ENCODE measurements at regions not wholly inside any gene's neighbourhood (a gene's known extent, or its start where the extent isn't known, plus 50 kb on each side); places are given as distances from the start of the nearest gene placed in this dataset.

DNA sequence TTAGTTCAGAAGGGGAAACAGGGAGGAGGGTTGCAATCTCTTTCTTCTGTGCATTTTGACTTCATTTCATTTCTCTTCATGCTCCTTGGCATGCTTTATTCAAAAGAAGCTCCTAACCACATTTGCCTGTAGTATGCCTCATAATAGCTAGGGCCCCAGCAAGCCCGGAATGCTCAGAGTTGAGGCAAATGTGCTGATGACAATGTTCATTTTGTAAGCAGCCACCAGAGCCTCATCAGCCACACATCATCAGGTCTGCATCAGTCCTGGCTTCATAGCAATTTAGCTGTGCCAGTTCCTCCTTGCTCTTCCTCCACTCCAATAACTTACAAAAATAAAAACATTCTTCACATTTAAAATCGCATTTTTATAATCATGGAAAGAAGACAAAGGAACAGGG, 65.4 kb upstream of the MMADHC start:
- intact Hi-C loops (cut with micrococcal nuclease): no loop called here
- Mint-ChIP-seq H3K9me3 (peaks cover 5% of the 10 kb centered on the region), H3K27me3 (ENCODE audit: insufficient read depth) (no peaks in the 10 kb centered on the region), H3K36me3 (ENCODE audit: low read depth) (no peaks in the 10 kb centered on the region), H3K27ac (no peak overlapping the region), H3K4me1 (ENCODE audit: low read depth) (no peaks in the 10 kb centered on the region), H3K4me3 (no peak overlapping the region)
- DNase-seq (ENCODE audit: low spot score): no peak

DNA sequence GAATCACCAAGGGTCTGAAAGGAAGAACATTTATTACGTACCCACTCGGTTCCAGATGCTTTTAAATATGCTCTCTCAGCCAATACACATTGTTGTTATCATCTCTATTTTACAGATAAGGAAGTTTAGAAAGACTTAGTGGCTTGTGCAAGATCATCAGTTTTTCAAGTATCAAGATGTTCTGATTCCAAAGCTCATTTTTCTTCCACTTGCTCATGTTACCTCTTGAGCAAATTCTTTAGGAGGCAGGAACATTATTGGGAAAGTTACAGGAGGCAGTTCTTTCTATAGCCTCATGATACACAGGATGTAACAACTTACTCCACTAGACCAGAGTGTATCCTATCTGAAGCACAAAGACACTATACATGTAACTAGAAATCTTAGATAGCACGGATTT, 65.0 kb upstream of the MMADHC start:
- intact Hi-C loops (cut with micrococcal nuclease): no loop called here
- H3K4me3 Mint-ChIP-seq: no peak overlapping the region
- peaks cover 5% of the 10 kb centered on the region for H3K9me3 Mint-ChIP-seq
- H3K27ac Mint-ChIP-seq: no peak overlapping the region
- H3K4me1 Mint-ChIP-seq (ENCODE audit: low read depth): no peaks in the 10 kb centered on the region
- no peaks in the 10 kb centered on the region for H3K27me3 Mint-ChIP-seq (ENCODE audit: insufficient read depth)
- no peak for DNase-seq (ENCODE audit: low spot score)
- no peaks in the 10 kb centered on the region for H3K36me3 Mint-ChIP-seq (ENCODE audit: low read depth)

DNA sequence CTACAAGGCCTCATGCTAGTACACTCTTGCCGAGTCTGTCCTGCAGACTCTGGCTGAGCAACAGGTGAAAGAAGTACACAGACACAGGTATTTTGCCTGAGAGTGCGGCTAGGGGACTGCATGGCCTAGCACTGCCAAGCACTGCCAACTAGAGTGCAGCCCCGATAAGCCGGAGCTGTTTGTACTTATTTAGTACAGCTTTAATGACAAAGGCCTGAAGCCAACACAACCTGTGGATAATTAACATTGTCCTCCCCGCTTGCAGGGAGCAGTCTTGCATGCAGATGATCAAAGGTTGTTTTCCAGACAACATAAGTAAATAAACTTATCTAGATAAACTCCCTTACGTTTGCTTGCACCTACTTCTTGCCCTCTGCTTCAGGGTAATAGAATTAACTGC, 63.7 kb upstream of the MMADHC start:
- peaks cover 5% of the 10 kb centered on the region for H3K9me3 Mint-ChIP-seq
- no peak overlapping the region for H3K27ac Mint-ChIP-seq
- H3K4me1 Mint-ChIP-seq (ENCODE audit: low read depth): no peaks in the 10 kb centered on the region
- H3K4me3 Mint-ChIP-seq: no peak overlapping the region
- no peak for DNase-seq (ENCODE audit: low spot score)
- H3K27me3 Mint-ChIP-seq (ENCODE audit: insufficient read depth): no peaks in the 10 kb centered on the region
- no peaks in the 10 kb centered on the region for H3K36me3 Mint-ChIP-seq (ENCODE audit: low read depth)
- intact Hi-C loops (cut with micrococcal nuclease): no loop called here

DNA sequence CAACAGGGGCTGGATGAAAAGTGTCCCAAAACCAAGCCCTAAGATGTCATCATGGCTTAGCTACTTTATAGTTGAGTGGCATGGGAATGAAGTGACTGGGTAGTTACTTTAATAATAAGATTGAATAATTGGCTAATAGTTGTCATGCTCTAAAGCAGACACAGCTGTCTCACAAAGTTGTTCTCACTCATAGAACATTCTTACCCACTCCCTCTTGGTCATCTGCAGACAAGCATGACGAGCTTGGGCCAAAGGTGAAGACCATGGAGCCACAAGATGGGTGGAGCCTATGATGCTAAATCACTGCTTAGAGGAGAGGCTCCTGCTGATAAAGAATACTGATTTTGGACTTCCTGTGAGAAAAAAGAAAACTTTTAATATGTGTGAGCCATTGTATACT, 62.4 kb upstream of the MMADHC start:
- no peak for DNase-seq (ENCODE audit: low spot score)
- Mint-ChIP-seq H3K36me3 (ENCODE audit: low read depth) (no peaks in the 10 kb centered on the region), H3K4me1 (ENCODE audit: low read depth) (no peaks in the 10 kb centered on the region), H3K27me3 (ENCODE audit: insufficient read depth) (no peaks in the 10 kb centered on the region), H3K9me3 (no peaks in the 10 kb centered on the region), H3K27ac (no peak overlapping the region), H3K4me3 (no peak overlapping the region)
- intact Hi-C loops (cut with micrococcal nuclease): no loop called here

DNA sequence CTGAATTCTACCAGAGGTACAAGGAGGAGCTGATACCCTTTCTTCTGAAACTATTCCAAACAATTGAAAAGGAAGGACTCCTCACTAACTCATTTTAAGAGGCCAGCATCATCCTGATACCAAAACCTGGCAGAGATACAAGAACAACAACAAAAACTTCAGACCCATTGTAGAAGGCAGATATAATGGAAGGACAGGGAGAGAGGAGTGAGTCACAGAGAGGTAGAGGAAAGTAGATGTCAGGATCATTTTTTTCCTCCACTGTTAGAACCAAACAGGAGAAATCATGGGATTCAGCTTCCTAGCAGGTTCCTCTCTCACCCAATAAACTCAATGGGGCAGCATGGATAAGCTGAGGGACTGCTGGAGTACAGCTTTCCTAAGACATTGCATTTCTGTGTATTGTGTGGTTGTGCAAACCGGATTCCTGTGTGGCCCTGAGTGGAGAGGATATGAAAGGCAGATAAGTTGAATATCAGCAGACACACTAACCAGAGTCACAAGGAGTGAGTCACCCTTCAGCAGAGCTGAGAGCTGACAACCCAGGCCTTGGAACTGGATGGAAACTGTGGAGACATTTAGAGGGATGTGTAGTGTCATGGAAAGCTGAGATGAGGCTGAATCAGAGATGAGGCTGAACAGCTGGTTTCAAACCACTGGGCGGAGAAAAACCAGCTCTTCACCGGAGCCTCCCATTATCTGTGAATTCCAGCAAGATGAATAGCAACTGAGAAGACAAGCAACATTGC, 60.9 kb upstream of the MMADHC start:
- no peak overlapping the region for H3K27ac Mint-ChIP-seq
- no peak for DNase-seq (ENCODE audit: low spot score)
- H3K36me3 Mint-ChIP-seq (ENCODE audit: low read depth): no peaks in the 10 kb centered on the region
- H3K9me3 Mint-ChIP-seq: no peaks in the 10 kb centered on the region
- no peak overlapping the region for H3K4me3 Mint-ChIP-seq
- H3K4me1 Mint-ChIP-seq (ENCODE audit: low read depth): no peaks in the 10 kb centered on the region
- H3K27me3 Mint-ChIP-seq (ENCODE audit: insufficient read depth): no peaks in the 10 kb centered on the region
- intact Hi-C loops (cut with micrococcal nuclease): no loop called here

DNA sequence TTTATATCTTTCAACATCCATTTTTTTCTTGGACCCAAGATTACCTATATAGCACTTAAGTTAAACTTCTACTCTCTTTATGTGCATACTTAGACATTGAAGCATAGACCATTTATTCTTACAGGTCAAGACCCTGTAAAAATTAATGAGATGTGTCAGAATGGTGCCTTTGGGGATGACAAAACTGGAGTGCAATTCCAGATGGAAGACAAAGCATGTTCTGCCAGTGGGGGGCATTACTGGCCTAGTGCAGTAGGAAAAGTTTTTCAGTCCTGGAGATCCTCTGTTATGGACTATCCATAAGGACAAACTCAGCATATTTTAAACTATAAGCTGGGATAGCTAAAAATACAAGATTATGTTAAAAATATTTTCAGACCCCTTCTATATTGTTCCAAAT, 57.8 kb upstream of the MMADHC start:
- H3K27ac Mint-ChIP-seq: no peak overlapping the region
- H3K9me3 Mint-ChIP-seq: no peaks in the 10 kb centered on the region
- H3K4me1 Mint-ChIP-seq (ENCODE audit: low read depth): no peaks in the 10 kb centered on the region
- intact Hi-C loops (cut with micrococcal nuclease): no loop called here
- DNase-seq (ENCODE audit: low spot score): no peak
- no peaks in the 10 kb centered on the region for H3K27me3 Mint-ChIP-seq (ENCODE audit: insufficient read depth)
- H3K36me3 Mint-ChIP-seq (ENCODE audit: low read depth): no peaks in the 10 kb centered on the region
- no peak overlapping the region for H3K4me3 Mint-ChIP-seq

Measured in activated T-helper 1 cell treated with anti-CD3 and anti-CD28 coated beads, Interleukin-12 subunit alpha, Interleukin-12 subunit beta, Interleukin-2, Interleukin-4 antibody, amounts not matched to agents 30 ng/mL and 10 ng/mL and 1 ng/mL, durations not matched to agents 14 hours and 24 hours and 36 hours (primary cell).